Keratinocyte (primary cell): ENCODE measurements at regions not wholly inside any gene's neighbourhood (a gene's known extent, or its start where the extent isn't known, plus 50 kb on each side); places are given as distances from the start of the nearest gene placed in this dataset.

Source experiments
- CTCF ChIP-seq, 3 experiments: IDR thresholded peaks in 1 of 3; conservative IDR thresholded peaks in 1 of 3; optimal IDR thresholded peaks in 1 of 3; 2 replicates in 2 of 3; 3 replicates in 1 of 3; pipeline versions ENCODE3 to v1.5.1; 2011; ENCODE audit warnings: low read length in 3 of 3, mild to moderate bottlenecking in 3 of 3, moderate library complexity in 2 of 3, control low read depth in 1 of 3, inconsistent platforms in 1 of 3; ENCODE audit not compliant: insufficient read depth in 2 of 3; ENCODE audit errors: extremely low read depth in 1 of 3
- EZH2 ChIP-seq: IDR thresholded peaks from one replicate; pipeline ENCODE4 v1.6.1; 2012; ENCODE audit warnings: inconsistent platforms, mild to moderate bottlenecking, low read length, moderate library complexity

GRCh38 chr5:125719681-125720347 is 703.4 kb upstream of the GRAMD2B start:
- TF ChIP-seq EZH2 (no peak), CTCF (optimal IDR thresholded peaks at IDR 0.05 in 1 of 3, IDR thresholded peaks at IDR 0.05 in 1 of 3, conservative IDR thresholded peaks at IDR 0.05 in 1 of 3; ENCODE audit: extremely low read depth in 1 of 3, insufficient read depth in 2 of 3, low read length in 3 of 3) (no peak)
